Pancreas (tissue), 10 donors: ENCODE measurements at regions not wholly inside any gene's neighbourhood (a gene's known extent, or its start where the extent isn't known, plus 50 kb on each side); places are given as distances from the start of the nearest gene placed in this dataset.

Source experiments
- ATAC-seq, 4 donors: fragments of 200-7000 bp; cut with Tn5 transposase; one replicate each; pipeline versions ENCODE4 v1.8.0 to v1.9.1; 2020; ENCODE audit warnings: mild to moderate bottlenecking in 4 of 4, moderate library complexity in 4 of 4
- DNase-seq, 6 donors: peaks; one replicate each; pipeline ENCODE4 v3.0.0-alpha.2; 2020
- FAIRE-seq: peaks from 2 replicates; lab custom pipeline; 2012; peaks lifted over from hg19 to GRCh38; lab: Jason Lieb, UNC
- H3K27ac ChIP-seq, 4 donors: fragments of 200-600 bp; sonication (generic); 1 replicate in 3 of 4; 2 replicates in 1 of 4; pipeline versions ENCODE4 v1.5.0 to v1.8.0; 2020
- H3K27me3 ChIP-seq, 4 donors: fragments of 200-600 bp; one replicate each; pipeline ENCODE4 v1.8.0; 2021
- H3K36me3 ChIP-seq, 3 donors: fragments of 200-600 bp; sonication (generic) in 1 of 3; one replicate each; pipeline versions ENCODE4 v1.5.0 to v1.8.0; 2020 to 2021
- H3K4me1 ChIP-seq, 3 donors: fragments of 200-600 bp; one replicate each; pipeline ENCODE4 v1.8.0; 2021
- H3K4me3 ChIP-seq, 4 donors: fragments of 200-600 bp; sonication (generic) in 2 of 4; one replicate each; pipeline versions ENCODE4 v1.5.0 to v1.8.0; 2020 to 2021
- H3K9me3 ChIP-seq, 4 donors: fragments of 200-600 bp; one replicate each; pipeline ENCODE4 v1.8.0; 2021
- CTCF ChIP-seq, 4 donors: fragments of 200-600 bp; sonication (generic) in 3 of 4; IDR thresholded peaks; one replicate each; pipeline versions ENCODE4 v1.5.0 to v1.8.0; 2021; ENCODE audit warnings: antibody characterized with exemption in 4 of 4
- WGBS, 2 donors: extraction: QIAGEN DNeasy Blood & Tissue Kit; methylation state at CpG; one replicate each; pipeline ENCODE4 v1.1.7; 2013; 5-methylcytosine and 5-hydroxymethylcytosine counted together
- intact Hi-C, 3 donors: fragments of 100-400 bp; cut with DNase I; formaldehyde crosslinking; loops; one replicate each; pipeline versions ENCODE4 v1.11.1 to v1.14.2; 2022
- donor health status: healthy with polysubstance abuse.
- donor health status: DM: no; HTN: no; CAD: no; lungs with moderate emphysema.
- donor health status: DM: no; HTN: no; CAD: no.
- donor health status: control.
- donor health status: control.
- donor health status: Bipolar disorder and iron deficiency.
- donor health status: DM: yes; HTN: yes; CAD: no.
- donor health status: DM: no; HTN: no; CAD: no.
- donor health status: DM: no; HTN: no; CAD: no.
- donor health status: DM: yes; HTN: yes; CAD: no.

GRCh38 chr13:103671547-103671946, 605.3 kb upstream of the SLC10A2 start:
- DNase-seq, result no peak
- no peaks in the 10 kb centered on the region for H3K36me3 ChIP-seq
- no peaks in the 10 kb centered on the region for H3K9me3 ChIP-seq
- no peak for TF ChIP-seq CTCF (IDR thresholded peaks at IDR 0.05)
- intact Hi-C loops, result no loop called here
- no peak for FAIRE-seq
- 80 to 91% methylated on average over 5 of the region's 5 CpGs for WGBS, 2 donors
- H3K4me3 ChIP-seq, result no peak overlapping the region
- H3K4me1 ChIP-seq, result no peaks in the 10 kb centered on the region
- H3K27ac ChIP-seq, result no peak overlapping the region
- no peaks in the 10 kb centered on the region for H3K27me3 ChIP-seq
- no peak for ATAC-seq

GRCh38 chr13:103663996-103664395, 597.8 kb upstream of the SLC10A2 start:
- H3K36me3 ChIP-seq, result no peaks in the 10 kb centered on the region
- FAIRE-seq (no peak), ATAC-seq (no peak), DNase-seq (no peak)
- H3K9me3 ChIP-seq, result no peaks in the 10 kb centered on the region
- intact Hi-C loops, result no loop called here
- H3K4me3 ChIP-seq, result no peak overlapping the region
- no peaks in the 10 kb centered on the region for H3K4me1 ChIP-seq
- WGBS, 2 donors, result 62 to 75% methylated on average over 4 of the region's 4 CpGs
- H3K27ac ChIP-seq, result no peak overlapping the region
- TF ChIP-seq CTCF (IDR thresholded peaks at IDR 0.05), result no peak
- H3K27me3 ChIP-seq, result no peaks in the 10 kb centered on the region

GRCh38 chr13:103656311-103656710, 590.1 kb upstream of the SLC10A2 start:
- no peaks in the 10 kb centered on the region for H3K27me3 ChIP-seq
- no peak overlapping the region for H3K4me3 ChIP-seq
- ATAC-seq (no peak), DNase-seq (no peak), FAIRE-seq (no peak)
- H3K27ac ChIP-seq, result no peak overlapping the region
- no peaks in the 10 kb centered on the region for H3K36me3 ChIP-seq
- no peak for TF ChIP-seq CTCF (IDR thresholded peaks at IDR 0.05)
- no peaks in the 10 kb centered on the region for H3K9me3 ChIP-seq
- H3K4me1 ChIP-seq, result no peaks in the 10 kb centered on the region
- WGBS, 2 donors, result 51 to 54% methylated on average over 4 of the region's 4 CpGs
- intact Hi-C loops, result no loop called here

GRCh38 chr13:103640606-103641005, 574.4 kb upstream of the SLC10A2 start:
- Histone ChIP-seq H3K36me3 (no peaks in the 10 kb centered on the region), H3K4me3 (no peak overlapping the region), H3K27ac (no peak overlapping the region), H3K9me3 (no peaks in the 10 kb centered on the region), H3K27me3 (no peaks in the 10 kb centered on the region), H3K4me1 (no peaks in the 10 kb centered on the region)
- WGBS, 2 donors, result 19 to 28% methylated on average over 1 of the region's 1 CpG
- FAIRE-seq (no peak), DNase-seq (no peak), ATAC-seq (no peak)
- intact Hi-C loops, result no loop called here
- no peak for TF ChIP-seq CTCF (IDR thresholded peaks at IDR 0.05)

- no peak overlapping the region for H3K27ac ChIP-seq
- ATAC-seq (no peak), FAIRE-seq (no peak), DNase-seq (no peak)
- intact Hi-C loops, result no loop called here
- TF ChIP-seq CTCF (IDR thresholded peaks at IDR 0.05), result no peak
- H3K4me1 ChIP-seq, result no peaks in the 10 kb centered on the region
- H3K4me3 ChIP-seq, result no peak overlapping the region
- no peaks in the 10 kb centered on the region for H3K27me3 ChIP-seq
- WGBS, 2 donors, result 12 to 13% methylated on average over 3 of the region's 3 CpGs
- H3K9me3 ChIP-seq, result no peaks in the 10 kb centered on the region
- no peaks in the 10 kb centered on the region for H3K36me3 ChIP-seq
Measured at GRCh38 chr13:103639326-103639725, 573.1 kb upstream of the SLC10A2 start.
